HEK293T (cell line): ENCODE measurements at regions not wholly inside any gene's neighbourhood (a gene's known extent, or its start where the extent isn't known, plus 50 kb on each side); places are given as distances from the start of the nearest gene placed in this dataset.

Experiments used
- CTCF ChIA-PET: fragments of 350-600 bp; formaldehyde crosslinking; extraction: SDS; loops from one replicate; lab custom pipeline; 2021; ENCODE audit warnings: antibody characterized with exemption, inconsistent platforms; lab: Yijun Ruan, JAX
- POLR2A ChIA-PET: fragments of 350-600 bp; formaldehyde crosslinking; extraction: SDS; loops from one replicate; lab custom pipeline; 2020; ENCODE audit warnings: antibody characterized with exemption, inconsistent platforms; lab: Yijun Ruan, JAX
- DNase-seq: peaks from one replicate; pipeline ENCODE4 v3.0.0; 2012; ENCODE audit warnings: mixed read lengths; ENCODE audit errors: extremely low spot score
- ARNT ChIP-seq: fragments of 450-650 bp; IDR thresholded peaks from 2 replicates; pipeline ENCODE4 v1.6.1; 2017; ENCODE audit warnings: mild to moderate bottlenecking
- BHLHE40 ChIP-seq: fragments of 450-650 bp; IDR thresholded peaks from 2 replicates; pipeline ENCODE4 v1.6.1; 2016; ENCODE audit warnings: mild to moderate bottlenecking, moderate library complexity, borderline replicate concordance
- CTBP1 ChIP-seq: fragments of 450-650 bp; IDR thresholded peaks from 2 replicates; pipeline ENCODE4 v1.6.1; 2016; ENCODE audit warnings: borderline replicate concordance
- ELF4 ChIP-seq: fragments of 450-650 bp; IDR thresholded peaks from 2 replicates; pipeline ENCODE4 v1.6.1; 2017; ENCODE audit warnings: antibody characterized with exemption
- FOXA1 ChIP-seq: fragments of 450-650 bp; IDR thresholded peaks from 2 replicates; pipeline ENCODE4 v1.6.1; 2016; ENCODE audit warnings: mild to moderate bottlenecking
- FOXK2 ChIP-seq: fragments of 450-650 bp; IDR thresholded peaks from 2 replicates; pipeline ENCODE4 v1.6.1; 2016; ENCODE audit warnings: mild to moderate bottlenecking
- FOXM1 ChIP-seq: fragments of 450-650 bp; IDR thresholded peaks from 2 replicates; pipeline ENCODE4 v1.6.1; 2017; ENCODE audit warnings: mild to moderate bottlenecking, borderline replicate concordance
- HDGF ChIP-seq: fragments of 450-650 bp; IDR thresholded peaks from 2 replicates; pipeline ENCODE4 v1.6.1; 2017; ENCODE audit warnings: antibody characterized with exemption, borderline replicate concordance
- L3MBTL2 ChIP-seq: fragments of 450-650 bp; conservative IDR thresholded peaks from 2 replicates; pipeline ENCODE4 v1.6.1; 2016; ENCODE audit warnings: mild to moderate bottlenecking
- LEF1 ChIP-seq: fragments of 450-650 bp; IDR thresholded peaks from 2 replicates; pipeline ENCODE4 v1.6.1; 2017; ENCODE audit warnings: mild to moderate bottlenecking, borderline replicate concordance
- NFRKB ChIP-seq: fragments of 450-650 bp; IDR thresholded peaks from 2 replicates; pipeline ENCODE4 v1.6.1; 2016; ENCODE audit warnings: mild to moderate bottlenecking, moderate library complexity
- PKNOX1 ChIP-seq: fragments of 450-650 bp; IDR thresholded peaks from 2 replicates; pipeline ENCODE4 v1.6.1; 2016
- SP1 ChIP-seq: fragments of 450-650 bp; IDR thresholded peaks from 2 replicates; pipeline ENCODE4 v1.6.1; 2017
- SUZ12 ChIP-seq: fragments of 450-650 bp; IDR thresholded peaks from 2 replicates; pipeline ENCODE4 v1.6.1; 2016; ENCODE audit warnings: mild to moderate bottlenecking
- TARDBP ChIP-seq: fragments of 450-650 bp; IDR thresholded peaks from 2 replicates; pipeline ENCODE4 v1.6.1; 2016
- ZNF384 ChIP-seq: fragments of 450-650 bp; IDR thresholded peaks from 2 replicates; pipeline ENCODE4 v1.6.1; 2016

- CTCF ChIA-PET: no interaction called here
- POLR2A ChIA-PET: no interaction called here
- peak; percentile 50 for DNase-seq
- TF ChIP-seq FOXA1 (no peak), SUZ12 (no peak), SP1 (no peak), HDGF (no peak), ARNT (no peak), PKNOX1 (no peak)
Measured at GRCh38 chr1:194295685-194296084, 1109.3 kb upstream of the B3GALT2 start.

GRCh38 chr1:194293851-194294405 lies 1107.5 kb upstream of the B3GALT2 start:
- TF ChIP-seq CTBP1 (no peak), FOXA1 (no peak), ELF4 (no peak), L3MBTL2 (no peak), NFRKB (no peak), PKNOX1 (no peak), ARNT (no peak), SUZ12 (no peak), HDGF (no peak), LEF1 (no peak), ZNF384 (no peak), BHLHE40 (no peak), FOXK2 (no peak), FOXM1 (no peak), TARDBP (no peak), SP1 (no peak)
- DNase-seq: no peak
- ChIA-PET CTCF (interaction anchor here (0.6 kb wide), 1 partner anchor 1406 kb away, joined by 3 read pairs; no protein-coding TSS in a partner anchor), POLR2A (no interaction called here)

GRCh38 chr1:194292966-194293365 lies 1106.6 kb upstream of the B3GALT2 start:
- TF ChIP-seq ARNT: no peak
- TF ChIP-seq SUZ12: no peak
- TF ChIP-seq CTBP1: no peak
- no peak for TF ChIP-seq ZNF384
- no peak for TF ChIP-seq SP1
- no peak for TF ChIP-seq FOXK2
- no peak for TF ChIP-seq BHLHE40
- TF ChIP-seq ELF4: no peak
- no peak for TF ChIP-seq L3MBTL2
- no peak for TF ChIP-seq HDGF
- DNase-seq: no peak
- POLR2A ChIA-PET: no interaction called here
- CTCF ChIA-PET: no interaction called here

GRCh38 chr1:194289569-194290266 lies 1103.3 kb upstream of the B3GALT2 start:
- TF ChIP-seq ZNF384: no peak
- no peak for TF ChIP-seq TARDBP
- no peak for TF ChIP-seq BHLHE40
- no peak for TF ChIP-seq LEF1
- no peak for TF ChIP-seq FOXM1
- no peak for TF ChIP-seq PKNOX1
- TF ChIP-seq SUZ12: no peak
- TF ChIP-seq ELF4: no peak
- no peak for TF ChIP-seq HDGF
- no peak for TF ChIP-seq CTBP1
- no peak for DNase-seq
- ChIA-PET CTCF (no interaction called here), POLR2A (no interaction called here)

- DNase-seq: no peak
- CTCF ChIA-PET: no interaction called here
- TF ChIP-seq TARDBP (no peak), FOXM1 (no peak), L3MBTL2 (no peak), SUZ12 (no peak), PKNOX1 (0 out of 2 replicates have a peak, but pooled peaks have one; percentile 24), HDGF (no peak), ZNF384 (no peak)
- POLR2A ChIA-PET: no interaction called here
Measured at GRCh38 chr1:194288238-194288637, 1101.8 kb upstream of the B3GALT2 start.

GRCh38 chr1:194281376-194281775 lies 1095.0 kb upstream of the B3GALT2 start:
- ChIA-PET CTCF (no interaction called here), POLR2A (no interaction called here)
- DNase-seq: no peak
- TF ChIP-seq SUZ12 (no peak), PKNOX1 (peak; percentile 51; the same call in 1 of the 2 replicates), FOXM1 (no peak), TARDBP (no peak), FOXA1 (no peak)
